Gastrocnemius medialis (tissue), 4 donors: ENCODE measurements at regions not wholly inside any gene's neighbourhood (a gene's known extent, or its start where the extent isn't known, plus 50 kb on each side); places are given as distances from the start of the nearest gene placed in this dataset.

Source experiments
- POLR2A ChIP-seq, 2 donors: fragments of 450-650 bp; IDR thresholded peaks; one replicate each; pipeline ENCODE4 v1.6.1; 2017; ENCODE audit warnings: antibody characterized with exemption in 2 of 2, mild to moderate bottlenecking in 2 of 2, moderate library complexity in 2 of 2
- TF ChIP-seq, protein P1 (sequence below), 5 experiments: fragments of 450-650 bp in 3 of 5; fragments of 200-600 bp in 2 of 5; sonication (generic) in 2 of 5; IDR thresholded peaks in 4 of 5; conservative IDR thresholded peaks in 1 of 5; 1 replicate in 4 of 5; 2 replicates in 1 of 5; pipeline ENCODE4 v1.5.1; 2016 to 2019; ENCODE audit warnings: antibody characterized with exemption in 5 of 5, mild to moderate bottlenecking in 3 of 5, moderate library complexity in 3 of 5

DNA sequence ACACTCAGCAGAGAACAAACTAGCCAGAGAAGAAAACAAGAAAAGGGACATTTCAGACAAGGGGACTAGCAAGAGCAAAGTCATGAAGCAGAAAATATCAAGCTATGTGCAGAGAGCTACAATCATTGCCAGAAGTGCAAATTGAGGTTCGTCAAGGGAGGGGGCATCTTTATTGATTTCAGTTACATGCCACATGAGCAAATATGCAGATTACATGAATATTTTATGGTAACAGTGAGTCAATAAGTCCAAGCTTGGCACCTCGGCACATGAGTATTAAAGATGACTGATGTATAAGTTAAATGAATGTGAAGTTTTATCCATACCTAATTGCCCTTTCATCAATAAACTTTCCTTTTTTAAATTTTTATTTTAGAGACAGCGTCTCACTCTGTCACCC, 238.1 kb upstream of the DIAPH2 start:
- TF ChIP-seq, protein P1, sequence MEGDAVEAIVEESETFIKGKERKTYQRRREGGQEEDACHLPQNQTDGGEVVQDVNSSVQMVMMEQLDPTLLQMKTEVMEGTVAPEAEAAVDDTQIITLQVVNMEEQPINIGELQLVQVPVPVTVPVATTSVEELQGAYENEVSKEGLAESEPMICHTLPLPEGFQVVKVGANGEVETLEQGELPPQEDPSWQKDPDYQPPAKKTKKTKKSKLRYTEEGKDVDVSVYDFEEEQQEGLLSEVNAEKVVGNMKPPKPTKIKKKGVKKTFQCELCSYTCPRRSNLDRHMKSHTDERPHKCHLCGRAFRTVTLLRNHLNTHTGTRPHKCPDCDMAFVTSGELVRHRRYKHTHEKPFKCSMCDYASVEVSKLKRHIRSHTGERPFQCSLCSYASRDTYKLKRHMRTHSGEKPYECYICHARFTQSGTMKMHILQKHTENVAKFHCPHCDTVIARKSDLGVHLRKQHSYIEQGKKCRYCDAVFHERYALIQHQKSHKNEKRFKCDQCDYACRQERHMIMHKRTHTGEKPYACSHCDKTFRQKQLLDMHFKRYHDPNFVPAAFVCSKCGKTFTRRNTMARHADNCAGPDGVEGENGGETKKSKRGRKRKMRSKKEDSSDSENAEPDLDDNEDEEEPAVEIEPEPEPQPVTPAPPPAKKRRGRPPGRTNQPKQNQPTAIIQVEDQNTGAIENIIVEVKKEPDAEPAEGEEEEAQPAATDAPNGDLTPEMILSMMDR (IDR thresholded peaks at IDR 0.05 in 4 of 5, conservative IDR thresholded peaks at IDR 0.05 in 1 of 5): no peak
- TF ChIP-seq POLR2A (IDR thresholded peaks at IDR 0.05): no peak
